Activated CD8-positive, alpha-beta memory T cell treated with anti-CD3 and anti-CD28 coated beads, Interleukin-2, amount 50 U/mL, for 48 hours (primary cell): ENCODE measurements at regions not wholly inside any gene's neighbourhood (a gene's known extent, or its start where the extent isn't known, plus 50 kb on each side); places are given as distances from the start of the nearest gene placed in this dataset.
"Not testable (repeated sequence)": the region's sequence is repeated elsewhere in the genome, so short reads cannot be mapped to it uniquely, and the experiment has no call there.

Experiments used
- DNase-seq: peaks from one replicate; pipeline ENCODE4 v3.0.0-alpha.2; 2020

DNA sequence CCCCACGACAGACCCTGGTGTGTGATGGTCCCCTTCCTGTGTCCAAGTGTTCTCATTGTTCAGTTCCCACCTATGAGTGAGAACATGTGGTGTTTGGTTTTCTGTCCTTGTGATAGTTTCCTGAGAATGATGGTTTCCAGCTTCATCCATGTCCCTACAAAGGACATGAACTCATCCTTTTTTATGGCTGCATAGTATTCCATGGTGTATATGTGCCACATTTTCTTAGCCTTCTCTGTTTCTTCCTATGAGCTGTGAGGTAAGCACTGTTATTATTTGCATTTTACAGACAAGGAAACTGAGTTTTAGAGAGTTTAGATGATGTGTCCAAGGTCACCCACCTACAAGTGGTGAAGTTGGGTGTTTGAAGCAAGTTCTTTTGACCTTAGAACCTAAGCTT lies 51.1 kb upstream of the BNC1 start:
- DNase-seq, result not testable (repeated sequence)

DNA sequence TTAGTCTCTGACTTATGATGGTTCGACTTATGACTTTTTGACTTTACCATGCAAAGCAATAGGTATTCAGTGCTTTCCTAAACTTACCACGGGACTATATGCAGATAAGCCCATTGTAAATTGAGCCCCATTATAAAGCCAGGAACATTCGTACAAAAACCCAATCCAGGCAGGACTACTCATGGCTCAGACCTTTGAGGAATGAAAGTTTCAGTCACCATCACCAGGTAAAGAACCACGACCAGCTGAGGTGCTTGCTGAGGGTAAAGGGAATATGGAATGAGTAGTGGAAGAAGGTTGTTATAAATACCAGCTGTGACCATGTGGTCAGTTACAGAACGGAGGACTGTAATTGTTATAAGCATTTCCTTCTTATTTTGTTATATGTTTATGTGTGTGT lies 54.9 kb upstream of the BNC1 start:
- DNase-seq, result no peak

DNA sequence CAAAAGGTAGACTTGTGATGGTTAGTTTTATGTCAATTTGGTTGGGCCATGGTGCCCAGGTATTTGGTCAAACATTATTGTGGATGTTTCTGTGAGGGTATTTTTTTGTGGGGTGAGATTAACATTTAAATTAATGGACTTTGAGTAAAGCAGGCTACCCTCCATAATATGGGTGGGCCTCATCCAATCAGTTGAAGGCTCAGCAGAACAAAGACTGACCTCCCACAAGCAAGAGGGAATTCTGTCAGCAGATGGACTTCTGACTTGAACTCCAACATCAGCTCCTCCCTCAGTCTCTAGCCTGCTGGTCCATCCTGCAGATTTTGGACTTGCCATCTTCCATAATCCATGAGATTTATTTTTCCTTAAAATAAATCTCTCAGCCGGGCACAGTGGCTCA lies 55.6 kb upstream of the BNC1 start:
- DNase-seq, result no peak

DNA sequence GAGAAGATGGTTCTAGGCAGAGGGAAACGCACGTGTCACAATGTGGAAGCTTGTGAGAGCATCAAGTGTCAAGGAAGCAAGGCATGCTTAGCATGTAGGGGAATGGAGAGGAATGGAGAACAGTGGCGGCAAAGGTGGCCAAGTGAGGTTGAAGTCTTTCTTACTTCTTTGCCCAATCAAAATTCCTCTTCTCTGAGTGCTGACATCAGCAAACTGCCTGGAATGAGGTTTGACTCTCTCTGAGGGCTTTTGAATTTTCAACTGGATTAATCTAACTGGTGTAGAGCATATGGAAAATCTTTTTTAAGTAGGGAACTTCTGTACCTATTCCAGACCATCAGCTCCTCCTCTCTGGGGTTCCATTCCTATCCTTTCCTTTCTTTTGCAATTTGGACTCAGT lies 61.9 kb upstream of the BNC1 start:
- no peak for DNase-seq

DNA sequence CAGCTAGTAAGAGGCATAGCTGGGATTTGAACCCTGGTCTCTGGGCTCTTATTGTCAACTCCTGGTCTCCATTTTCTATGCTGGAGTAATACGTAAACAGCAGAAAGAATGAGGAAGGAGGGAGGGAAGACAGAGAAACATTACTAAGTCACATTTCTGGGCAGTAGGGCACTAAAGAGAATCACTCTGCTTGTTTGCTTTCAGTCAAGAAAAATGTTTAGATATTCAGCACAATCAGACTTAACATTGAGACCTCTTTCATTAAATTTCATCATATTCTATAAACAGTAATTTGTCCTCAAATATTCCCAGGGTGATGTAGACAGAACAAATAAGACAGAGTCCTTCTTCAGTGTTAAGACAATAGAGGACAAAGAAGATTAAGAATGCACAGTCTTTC lies 67.7 kb upstream of the BNC1 start:
- DNase-seq, result no peak

DNA sequence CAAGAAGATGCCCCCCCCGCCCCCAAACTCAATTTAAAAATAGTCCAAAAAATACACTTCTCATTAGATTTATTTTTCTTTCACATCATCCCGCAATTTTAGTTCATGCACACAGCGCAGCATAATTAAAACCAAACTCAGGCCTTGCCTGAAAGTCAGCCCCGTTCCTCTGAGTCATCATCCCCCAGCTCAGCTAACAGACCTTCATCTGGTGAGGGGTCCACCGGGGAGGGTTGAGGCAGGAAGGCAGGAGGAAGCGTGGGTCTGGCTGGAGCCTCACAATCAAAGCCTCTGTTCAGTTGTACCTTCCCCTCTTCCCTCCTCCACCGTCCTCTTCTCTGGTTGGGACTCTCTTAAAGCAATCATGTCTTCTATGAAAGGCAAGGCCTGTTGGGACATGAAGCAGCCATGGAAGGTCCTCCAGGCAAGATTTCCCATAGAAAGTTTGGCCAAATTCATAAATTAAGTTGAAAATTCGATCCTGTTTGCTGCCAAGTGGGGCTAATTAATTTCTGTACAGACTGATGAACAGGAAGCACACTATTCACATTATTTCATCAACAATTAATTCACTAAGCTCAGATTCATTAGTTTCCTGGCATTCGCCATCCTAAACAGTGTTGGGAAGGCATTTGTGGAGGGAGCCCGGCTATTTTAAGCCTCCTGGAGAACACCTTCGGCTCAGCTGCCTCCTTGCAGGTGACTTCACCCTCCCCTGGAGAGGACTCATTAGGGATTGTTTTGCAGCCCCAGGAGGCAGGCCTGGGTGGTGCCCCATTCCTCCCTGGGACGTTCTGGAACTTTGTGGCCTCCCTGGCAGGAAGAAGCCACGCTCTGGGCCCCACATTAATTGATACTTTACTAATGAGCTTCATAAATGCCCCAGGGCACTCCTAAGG lies 72.3 kb upstream of the BNC1 start:
- DNase-seq, result no peak

DNA sequence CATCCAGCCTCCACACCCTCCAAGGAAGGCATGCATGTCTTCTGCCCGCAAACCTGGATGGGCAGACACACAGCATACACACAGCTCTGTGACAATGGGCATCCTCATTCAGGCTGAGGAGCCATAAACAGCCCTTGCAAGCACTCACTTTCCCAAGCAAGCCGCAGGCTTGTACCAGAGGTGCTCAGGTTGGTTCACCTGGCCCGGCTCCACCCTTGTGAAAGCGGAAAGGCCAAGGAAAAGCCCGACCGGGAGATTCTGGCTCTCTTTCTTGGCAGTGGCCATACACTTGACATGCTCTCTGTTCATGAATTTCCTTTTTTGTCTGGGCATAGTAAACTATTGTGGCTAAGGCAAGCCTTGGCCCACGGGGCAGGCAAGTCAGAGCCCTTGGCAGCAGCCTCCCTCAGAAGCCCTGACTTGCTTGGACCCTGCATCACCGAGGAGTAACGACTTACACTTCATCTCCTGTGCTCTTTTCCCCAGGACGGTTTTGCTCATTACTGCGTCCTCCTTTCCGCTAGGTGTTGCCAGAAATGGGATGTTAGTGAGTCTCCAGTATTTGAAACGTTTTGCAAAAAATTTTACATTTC lies 74.6 kb upstream of the BNC1 start:
- DNase-seq, result no peak

DNA sequence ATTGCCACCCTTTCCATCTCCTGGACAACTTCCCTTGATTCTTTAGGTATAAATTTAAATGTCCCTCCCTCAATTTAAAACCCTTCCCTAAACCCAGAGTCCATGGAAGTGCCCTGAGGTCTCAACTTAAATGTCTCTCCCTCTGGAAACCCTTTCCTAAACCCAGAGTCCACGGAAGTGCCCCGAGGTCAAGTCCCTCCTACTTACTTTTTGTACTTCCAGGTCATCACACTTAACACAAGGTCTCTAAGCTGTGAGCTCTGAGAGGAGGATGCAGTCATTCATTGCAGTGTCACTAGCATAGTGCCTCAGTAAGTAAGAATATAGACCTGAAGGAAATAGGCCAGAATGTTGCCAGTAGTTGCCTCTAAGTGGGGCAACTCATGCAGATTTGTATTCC lies 78.2 kb upstream of the BNC1 start:
- DNase-seq, result no peak

DNA sequence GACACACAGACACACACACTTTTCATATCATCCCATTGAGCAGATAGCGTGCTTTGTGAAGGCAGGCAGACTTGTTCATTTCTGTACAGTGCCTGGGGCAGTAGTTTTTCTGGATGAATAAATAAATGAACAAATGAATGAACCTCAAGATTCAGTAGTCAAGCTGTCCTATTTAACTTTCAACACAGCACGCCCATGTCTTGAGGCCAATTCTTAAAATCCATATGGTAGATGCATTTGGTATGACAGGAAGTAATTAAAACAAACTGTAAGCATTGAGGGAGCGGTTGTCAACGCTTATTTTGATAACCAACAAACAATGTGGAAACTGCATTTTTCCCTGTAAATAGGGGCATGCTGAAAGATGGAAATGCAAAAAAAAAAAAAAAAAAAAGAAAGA lies 80.0 kb upstream of the BNC1 start:
- DNase-seq, result no peak

DNA sequence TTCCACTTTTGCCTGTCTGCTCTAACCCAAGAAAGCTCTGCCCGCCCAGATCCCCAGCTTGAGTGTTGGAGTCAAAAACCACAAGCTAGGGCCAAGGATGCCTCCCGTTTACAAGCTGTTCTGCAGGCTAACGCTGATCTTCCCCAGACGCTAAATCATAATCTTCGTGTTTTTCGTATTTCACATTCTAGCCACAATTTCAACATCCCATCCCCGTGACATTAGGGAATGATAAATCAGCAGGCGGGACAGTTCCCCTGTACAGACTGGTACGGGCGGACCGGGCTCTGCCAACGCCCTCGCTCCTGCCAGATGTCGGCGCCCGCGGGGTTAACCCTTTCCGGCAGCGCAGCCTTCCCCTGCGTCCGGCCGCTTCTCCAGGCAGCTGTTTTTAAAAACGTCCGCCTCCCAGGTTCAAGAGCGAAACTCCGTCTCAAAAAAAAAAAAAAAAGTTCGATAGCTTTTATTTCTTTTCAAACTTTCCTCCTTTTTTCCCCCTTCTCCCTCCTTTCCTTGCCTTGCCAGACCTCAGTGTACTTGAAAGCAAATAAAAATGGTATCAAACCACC lies 81.0 kb upstream of the BNC1 start:
- peak; percentile 63 for DNase-seq

DNA sequence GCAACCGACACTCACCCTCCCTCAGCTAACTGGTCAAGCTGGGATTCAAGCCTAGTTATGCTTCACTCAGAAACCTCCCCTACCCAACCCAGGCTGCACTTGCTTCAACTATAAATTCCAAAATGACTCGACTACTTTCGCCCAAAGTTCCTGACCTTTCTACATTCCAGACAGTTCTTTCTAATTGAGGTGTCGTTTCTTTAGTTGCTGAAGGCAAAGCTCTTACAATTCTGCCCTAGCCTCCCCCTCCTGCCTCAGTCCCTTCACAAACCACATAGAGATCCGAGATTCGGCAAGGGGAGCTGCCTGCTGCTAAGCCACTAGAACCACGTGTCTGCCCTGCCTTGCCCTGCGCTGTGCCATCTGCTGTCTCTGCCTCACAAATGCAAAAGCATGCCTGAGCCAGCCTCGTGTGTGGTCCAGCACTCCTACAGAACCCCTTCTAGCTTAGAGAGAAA lies 74.7 kb upstream of the SH3GL3 start:
- DNase-seq, result no peak

DNA sequence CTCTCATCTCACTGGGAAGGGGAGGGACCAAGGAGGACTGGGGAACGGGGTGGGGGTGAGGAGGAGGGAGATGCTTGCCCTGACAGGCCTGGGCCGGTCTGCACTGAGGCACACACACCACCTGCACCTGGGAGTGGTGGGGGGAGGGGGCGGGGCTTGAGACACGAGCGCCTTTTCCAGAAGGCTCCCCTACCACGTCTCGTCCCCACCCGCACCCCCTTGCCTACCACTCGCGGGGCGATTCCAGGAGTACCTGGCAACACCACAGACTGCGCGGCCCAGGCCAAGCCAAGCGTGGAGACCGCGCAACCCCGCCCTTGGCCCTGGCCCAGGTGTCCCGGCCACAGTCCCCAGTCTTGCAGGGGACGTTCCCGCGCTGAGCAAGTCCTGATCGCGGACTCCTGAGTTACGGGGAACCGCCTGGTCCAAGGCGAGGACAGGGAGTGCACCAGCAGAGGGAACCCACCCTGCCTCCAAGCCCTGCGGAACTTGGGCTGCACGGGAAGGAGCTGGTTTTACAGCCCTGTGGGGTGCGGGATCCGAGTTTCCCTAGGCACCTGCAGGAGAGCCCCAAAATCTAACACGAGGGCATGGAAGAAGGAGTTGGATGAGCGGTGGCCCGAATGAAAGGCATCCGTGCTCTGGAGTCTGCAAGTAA lies 68.1 kb upstream of the SH3GL3 start:
- DNase-seq, result no peak

DNA sequence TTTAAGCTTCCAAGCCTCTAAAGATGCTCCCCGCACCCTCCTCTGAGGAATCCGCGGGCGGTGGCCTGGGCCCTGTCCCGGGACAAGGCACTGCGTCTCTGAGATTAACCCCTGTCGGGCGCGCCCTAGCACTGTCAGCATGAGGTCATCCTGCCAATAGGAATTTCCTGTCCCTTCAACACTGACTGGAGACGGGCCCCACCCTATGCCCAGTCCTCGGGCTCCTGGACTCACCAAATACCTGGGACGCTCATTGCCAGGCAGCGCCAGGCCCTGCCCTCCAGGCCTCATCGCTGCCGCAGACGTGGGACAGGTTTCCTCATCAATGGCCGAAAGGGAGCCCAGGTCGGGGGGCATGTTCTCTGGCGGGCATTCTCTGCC lies 67.6 kb upstream of the SH3GL3 start:
- no peak for DNase-seq

DNA sequence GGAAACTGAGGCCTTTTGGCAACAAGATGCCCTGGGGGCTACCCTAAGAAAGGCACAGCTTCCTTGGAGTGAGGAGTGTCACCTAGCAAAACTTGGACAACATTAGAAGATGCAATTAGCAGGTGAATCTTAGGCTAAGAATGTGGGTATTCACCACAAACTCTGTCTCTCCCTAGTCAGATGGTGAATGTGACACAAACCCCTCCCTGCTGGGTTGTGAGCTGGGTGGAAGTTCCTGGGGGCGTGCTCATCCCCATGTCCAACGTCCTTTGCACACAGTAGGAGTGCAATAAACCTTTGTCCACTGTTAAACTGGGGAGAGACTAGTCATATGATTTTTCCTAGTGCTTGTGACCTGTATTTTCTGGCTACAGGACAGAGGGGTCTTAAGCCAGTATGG lies 67.1 kb upstream of the SH3GL3 start:
- no peak for DNase-seq

DNA sequence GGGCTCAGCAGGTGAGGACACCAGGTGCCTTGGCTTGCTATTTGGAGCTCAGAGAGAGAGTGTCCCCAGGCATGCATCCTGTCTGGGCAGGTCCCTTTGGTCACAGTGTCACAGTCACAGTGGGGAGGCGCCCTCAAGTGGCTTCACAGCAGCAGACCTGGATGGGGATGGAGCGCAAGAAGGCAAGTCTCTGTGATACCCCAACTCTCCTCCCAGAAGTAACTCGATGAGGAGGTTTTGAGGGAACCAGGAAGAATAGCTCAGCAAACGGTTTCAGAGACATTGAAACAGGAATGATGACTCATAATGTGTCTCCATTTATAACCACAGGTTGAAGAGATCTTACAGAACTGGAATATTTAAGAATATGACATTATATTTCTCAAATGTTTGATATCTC lies 66.5 kb upstream of the SH3GL3 start:
- peak; percentile 56 for DNase-seq

DNA sequence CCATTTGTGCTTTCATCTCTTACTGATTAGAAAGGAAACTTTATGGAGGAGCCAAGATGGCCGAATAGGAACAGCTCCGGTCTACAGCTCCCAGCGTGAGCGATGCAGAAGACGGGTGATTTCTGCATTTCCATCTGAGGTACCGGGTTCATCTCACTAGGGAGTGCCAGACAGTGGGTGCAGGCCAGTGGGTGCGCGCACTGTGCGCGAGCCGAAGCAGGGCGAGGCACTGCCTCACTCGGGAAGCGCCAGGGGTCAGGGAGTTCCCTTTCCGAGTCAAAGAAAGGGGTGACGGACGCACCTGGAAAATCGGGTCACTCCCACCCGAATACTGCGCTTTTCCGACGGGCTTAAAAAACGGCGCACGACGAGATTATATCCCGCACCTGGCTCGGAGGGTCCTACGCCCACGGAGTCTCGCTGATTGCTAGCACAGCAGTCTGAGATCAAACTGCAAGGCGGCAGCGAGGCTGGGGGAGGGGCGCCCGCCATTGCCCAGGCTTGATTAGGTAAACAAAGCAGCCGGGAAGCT lies 63.5 kb upstream of the SH3GL3 start:
- DNase-seq, result not testable (repeated sequence)

DNA sequence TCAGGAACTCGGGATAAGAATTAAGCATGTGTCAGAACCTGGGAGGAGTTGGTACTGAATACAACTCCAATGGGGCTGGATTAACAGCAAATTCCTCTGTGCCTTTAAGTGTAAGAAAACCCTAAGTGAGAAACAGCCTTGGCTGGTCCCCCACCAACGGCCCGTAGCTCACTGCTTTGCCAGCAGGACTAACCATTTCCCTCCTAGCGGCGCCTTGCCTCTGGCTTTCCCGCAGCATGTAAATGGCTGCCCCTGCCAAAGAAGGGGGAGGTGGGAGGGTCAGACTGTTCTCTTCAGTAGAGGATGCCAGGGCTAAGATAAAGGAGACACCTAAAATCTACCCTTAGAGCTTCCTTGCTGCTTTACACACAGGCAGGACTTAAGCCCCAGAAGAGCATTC lies 51.0 kb upstream of the SH3GL3 start:
- DNase-seq, result no peak
